Suprapubic skin (tissue), 4 donors: ENCODE measurements at regions not wholly inside any gene's neighbourhood (a gene's known extent, or its start where the extent isn't known, plus 50 kb on each side); places are given as distances from the start of the nearest gene placed in this dataset.

Experiments used
- EP300 ChIP-seq: sonication (generic); formaldehyde crosslinking; IDR thresholded peaks from one replicate; pipeline ENCODE4 v1.6.1; 2017; ENCODE audit warnings: antibody characterized with exemption
- POLR2A ChIP-seq, 2 donors: fragments of 450-650 bp; IDR thresholded peaks; one replicate each; pipeline ENCODE4 v1.6.1; 2017; ENCODE audit warnings: antibody characterized with exemption in 2 of 2, mild to moderate bottlenecking in 2 of 2, moderate library complexity in 2 of 2
- POLR2AphosphoS5 ChIP-seq, 3 donors: sonication (generic); formaldehyde crosslinking; IDR thresholded peaks; one replicate each; pipeline ENCODE4 v1.6.1; 2017; ENCODE audit warnings: antibody characterized with exemption in 3 of 3
- TF ChIP-seq, protein P1 (sequence below), 2 donors: fragments of 200-600 bp in 1 of 2; fragments of 450-650 bp in 1 of 2; sonication (generic) in 1 of 2; IDR thresholded peaks; one replicate each; pipeline ENCODE4 v1.5.1; 2016 to 2019; ENCODE audit warnings: antibody characterized with exemption in 2 of 2, mild to moderate bottlenecking in 1 of 2, moderate library complexity in 1 of 2

- TF ChIP-seq POLR2AphosphoS5 (IDR thresholded peaks at IDR 0.05) (no peak), EP300 (no peak), POLR2A (IDR thresholded peaks at IDR 0.05) (no peak)
- TF ChIP-seq, protein P1, sequence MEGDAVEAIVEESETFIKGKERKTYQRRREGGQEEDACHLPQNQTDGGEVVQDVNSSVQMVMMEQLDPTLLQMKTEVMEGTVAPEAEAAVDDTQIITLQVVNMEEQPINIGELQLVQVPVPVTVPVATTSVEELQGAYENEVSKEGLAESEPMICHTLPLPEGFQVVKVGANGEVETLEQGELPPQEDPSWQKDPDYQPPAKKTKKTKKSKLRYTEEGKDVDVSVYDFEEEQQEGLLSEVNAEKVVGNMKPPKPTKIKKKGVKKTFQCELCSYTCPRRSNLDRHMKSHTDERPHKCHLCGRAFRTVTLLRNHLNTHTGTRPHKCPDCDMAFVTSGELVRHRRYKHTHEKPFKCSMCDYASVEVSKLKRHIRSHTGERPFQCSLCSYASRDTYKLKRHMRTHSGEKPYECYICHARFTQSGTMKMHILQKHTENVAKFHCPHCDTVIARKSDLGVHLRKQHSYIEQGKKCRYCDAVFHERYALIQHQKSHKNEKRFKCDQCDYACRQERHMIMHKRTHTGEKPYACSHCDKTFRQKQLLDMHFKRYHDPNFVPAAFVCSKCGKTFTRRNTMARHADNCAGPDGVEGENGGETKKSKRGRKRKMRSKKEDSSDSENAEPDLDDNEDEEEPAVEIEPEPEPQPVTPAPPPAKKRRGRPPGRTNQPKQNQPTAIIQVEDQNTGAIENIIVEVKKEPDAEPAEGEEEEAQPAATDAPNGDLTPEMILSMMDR (IDR thresholded peaks at IDR 0.05) = no peak
Observed at GRCh38 chr15:81752546-81752942, 293.3 kb downstream of the MEX3B start.
